Tibial nerve (tissue), 4 donors: ENCODE measurements at regions not wholly inside any gene's neighbourhood (a gene's known extent, or its start where the extent isn't known, plus 50 kb on each side); places are given as distances from the start of the nearest gene placed in this dataset.

Source experiments
- EP300 ChIP-seq, 2 donors: sonication (generic); formaldehyde crosslinking; IDR thresholded peaks; one replicate each; pipeline ENCODE4 v1.6.1; 2017; ENCODE audit warnings: antibody characterized with exemption in 2 of 2, mild to moderate bottlenecking in 1 of 2
- TF ChIP-seq, protein P1 (sequence below), 5 experiments: fragments of 200-600 bp in 3 of 5; fragments of 450-650 bp in 2 of 5; sonication (generic) in 3 of 5; IDR thresholded peaks; one replicate each; pipeline ENCODE4 v1.5.1; 2016 to 2019; ENCODE audit warnings: antibody characterized with exemption in 5 of 5, mild to moderate bottlenecking in 3 of 5, moderate library complexity in 2 of 5

DNA sequence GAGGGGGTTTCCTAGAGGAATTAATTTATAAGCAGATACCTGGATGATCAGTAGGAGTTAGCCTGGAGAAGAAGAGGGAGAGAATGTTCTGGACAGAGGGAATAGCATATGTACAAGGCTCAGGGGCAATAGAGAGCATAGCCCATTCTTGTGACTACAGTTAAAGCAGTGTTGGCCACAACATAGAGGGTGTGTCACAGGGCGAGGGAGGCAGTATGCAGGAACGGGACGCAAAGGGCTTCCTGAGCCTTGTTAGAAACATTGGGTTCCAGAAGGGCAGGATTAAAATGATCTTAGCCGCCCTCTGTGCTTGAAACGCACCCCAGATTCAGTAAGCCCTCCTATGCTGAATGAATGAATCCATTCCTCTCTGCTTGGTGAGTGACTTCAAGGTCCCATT is 142.2 kb upstream of the PWP1 start:
- TF ChIP-seq, protein P1, sequence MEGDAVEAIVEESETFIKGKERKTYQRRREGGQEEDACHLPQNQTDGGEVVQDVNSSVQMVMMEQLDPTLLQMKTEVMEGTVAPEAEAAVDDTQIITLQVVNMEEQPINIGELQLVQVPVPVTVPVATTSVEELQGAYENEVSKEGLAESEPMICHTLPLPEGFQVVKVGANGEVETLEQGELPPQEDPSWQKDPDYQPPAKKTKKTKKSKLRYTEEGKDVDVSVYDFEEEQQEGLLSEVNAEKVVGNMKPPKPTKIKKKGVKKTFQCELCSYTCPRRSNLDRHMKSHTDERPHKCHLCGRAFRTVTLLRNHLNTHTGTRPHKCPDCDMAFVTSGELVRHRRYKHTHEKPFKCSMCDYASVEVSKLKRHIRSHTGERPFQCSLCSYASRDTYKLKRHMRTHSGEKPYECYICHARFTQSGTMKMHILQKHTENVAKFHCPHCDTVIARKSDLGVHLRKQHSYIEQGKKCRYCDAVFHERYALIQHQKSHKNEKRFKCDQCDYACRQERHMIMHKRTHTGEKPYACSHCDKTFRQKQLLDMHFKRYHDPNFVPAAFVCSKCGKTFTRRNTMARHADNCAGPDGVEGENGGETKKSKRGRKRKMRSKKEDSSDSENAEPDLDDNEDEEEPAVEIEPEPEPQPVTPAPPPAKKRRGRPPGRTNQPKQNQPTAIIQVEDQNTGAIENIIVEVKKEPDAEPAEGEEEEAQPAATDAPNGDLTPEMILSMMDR (IDR thresholded peaks at IDR 0.05), result no peak
- no peak for TF ChIP-seq EP300 (IDR thresholded peaks at IDR 0.05)
